ENCODE measurements at regions not wholly inside any gene's neighbourhood (a gene's known extent, or its start where the extent isn't known, plus 50 kb on each side); places are given as distances from the start of the nearest gene placed in this dataset.

GRCh38 chr7:88484551-88484950, 177.9 kb upstream of the STEAP4 start:
- H3K4me3 ChIP-seq, result no peak overlapping the region
- H4K20me1 ChIP-seq, result no peaks in the 10 kb centered on the region
- no peak overlapping the region for H3K9ac ChIP-seq
- H3K27ac ChIP-seq, result no peak overlapping the region
- no peaks in the 10 kb centered on the region for H3K9me3 ChIP-seq
- H3K27me3 ChIP-seq, result no peaks in the 10 kb centered on the region
- H3K4me2 ChIP-seq, result no peak overlapping the region
- no peaks in the 10 kb centered on the region for H3K36me3 ChIP-seq
- TF ChIP-seq Cebpa-rat (IDR thresholded peaks at IDR 0.05), result no peak
- no peaks in the 10 kb centered on the region for H3K4me1 ChIP-seq

- Histone ChIP-seq H3K9me3 (no peaks in the 10 kb centered on the region), H3K36me3 (no peaks in the 10 kb centered on the region), H3K4me2 (no peak overlapping the region), H3K4me3 (no peak overlapping the region), H4K20me1 (no peaks in the 10 kb centered on the region), H3K9ac (no peak overlapping the region), H3K27me3 (no peaks in the 10 kb centered on the region), H3K27ac (no peak overlapping the region), H3K4me1 (no peaks in the 10 kb centered on the region)
- TF ChIP-seq Cebpa-rat (IDR thresholded peaks at IDR 0.05), result no peak
Observed at GRCh38 chr7:88480896-88481295, 174.2 kb upstream of the STEAP4 start.

GRCh38 chr7:88480271-88480670, 173.6 kb upstream of the STEAP4 start:
- H3K4me3 ChIP-seq, result no peak overlapping the region
- H3K4me2 ChIP-seq, result no peak overlapping the region
- TF ChIP-seq Cebpa-rat (IDR thresholded peaks at IDR 0.05), result no peak
- no peaks in the 10 kb centered on the region for H3K27me3 ChIP-seq
- H3K4me1 ChIP-seq, result no peaks in the 10 kb centered on the region
- H4K20me1 ChIP-seq, result no peaks in the 10 kb centered on the region
- H3K9ac ChIP-seq, result no peak overlapping the region
- H3K36me3 ChIP-seq, result no peaks in the 10 kb centered on the region
- H3K27ac ChIP-seq, result no peak overlapping the region
- H3K9me3 ChIP-seq, result no peaks in the 10 kb centered on the region

- Histone ChIP-seq H4K20me1 (no peaks in the 10 kb centered on the region), H3K36me3 (no peaks in the 10 kb centered on the region), H3K4me3 (no peak overlapping the region), H3K9ac (no peak overlapping the region), H3K4me2 (no peak overlapping the region), H3K27ac (no peak overlapping the region), H3K9me3 (no peaks in the 10 kb centered on the region), H3K27me3 (no peaks in the 10 kb centered on the region), H3K4me1 (no peaks in the 10 kb centered on the region)
- TF ChIP-seq Cebpa-rat (IDR thresholded peaks at IDR 0.05), result no peak
Observed at GRCh38 chr7:88477976-88478375, 171.3 kb upstream of the STEAP4 start.

GRCh38 chr7:88465600-88465999, 158.9 kb upstream of the STEAP4 start:
- H3K4me3 ChIP-seq, result no peak overlapping the region
- no peaks in the 10 kb centered on the region for H3K9me3 ChIP-seq
- no peak overlapping the region for H3K27ac ChIP-seq
- H3K27me3 ChIP-seq, result no peaks in the 10 kb centered on the region
- H3K4me1 ChIP-seq, result no peaks in the 10 kb centered on the region
- TF ChIP-seq Cebpa-rat (IDR thresholded peaks at IDR 0.05), result no peak
- H3K36me3 ChIP-seq, result no peaks in the 10 kb centered on the region
- H4K20me1 ChIP-seq, result no peaks in the 10 kb centered on the region
- no peak overlapping the region for H3K9ac ChIP-seq
- no peak overlapping the region for H3K4me2 ChIP-seq

- H3K36me3 ChIP-seq, result no peaks in the 10 kb centered on the region
- H3K9ac ChIP-seq, result no peak overlapping the region
- H4K20me1 ChIP-seq, result no peaks in the 10 kb centered on the region
- no peaks in the 10 kb centered on the region for H3K4me1 ChIP-seq
- H3K27me3 ChIP-seq, result no peaks in the 10 kb centered on the region
- H3K4me3 ChIP-seq, result no peak overlapping the region
- no peaks in the 10 kb centered on the region for H3K9me3 ChIP-seq
- no peak overlapping the region for H3K4me2 ChIP-seq
- TF ChIP-seq Cebpa-rat (IDR thresholded peaks at IDR 0.05), result no peak
- no peak overlapping the region for H3K27ac ChIP-seq
Observed at GRCh38 chr7:88462799-88463198, 156.1 kb upstream of the STEAP4 start.

- H3K27ac ChIP-seq, result no peak overlapping the region
Observed at GRCh38 chr7:88460650-88461049, 154.0 kb upstream of the STEAP4 start.

GRCh38 chr7:88458946-88459345, 152.3 kb upstream of the STEAP4 start:
- H4K20me1 ChIP-seq, result no peaks in the 10 kb centered on the region
- no peaks in the 10 kb centered on the region for H3K36me3 ChIP-seq
- H3K27me3 ChIP-seq, result no peaks in the 10 kb centered on the region
- no peak overlapping the region for H3K4me3 ChIP-seq
- no peak overlapping the region for H3K27ac ChIP-seq
- H3K9me3 ChIP-seq, result no peaks in the 10 kb centered on the region
- TF ChIP-seq Cebpa-rat (IDR thresholded peaks at IDR 0.05), result no peak
- no peaks in the 10 kb centered on the region for H3K4me1 ChIP-seq
- H3K4me2 ChIP-seq, result no peak overlapping the region
- H3K9ac ChIP-seq, result no peak overlapping the region

More at GRCh38 chr7:88460650-88461049, 154.0 kb upstream of the STEAP4 start:
- H3K27me3 ChIP-seq, result no peaks in the 10 kb centered on the region
- no peaks in the 10 kb centered on the region for H3K4me1 ChIP-seq
- H3K4me2 ChIP-seq, result no peak overlapping the region
- no peak for TF ChIP-seq Cebpa-rat (IDR thresholded peaks at IDR 0.05)
- no peak overlapping the region for H3K9ac ChIP-seq
- no peak overlapping the region for H3K4me3 ChIP-seq
- no peaks in the 10 kb centered on the region for H3K9me3 ChIP-seq
- H4K20me1 ChIP-seq, result no peaks in the 10 kb centered on the region
- H3K36me3 ChIP-seq, result no peaks in the 10 kb centered on the region

GRCh38 chr7:88458279-88458678, 151.6 kb upstream of the STEAP4 start:
- Histone ChIP-seq H3K9me3 (no peaks in the 10 kb centered on the region), H3K4me1 (no peaks in the 10 kb centered on the region), H3K9ac (no peak overlapping the region), H3K36me3 (no peaks in the 10 kb centered on the region), H4K20me1 (no peaks in the 10 kb centered on the region), H3K4me3 (no peak overlapping the region), H3K27ac (no peak overlapping the region), H3K27me3 (no peaks in the 10 kb centered on the region), H3K4me2 (no peak overlapping the region)
- TF ChIP-seq Cebpa-rat (IDR thresholded peaks at IDR 0.05), result no peak

- Histone ChIP-seq H3K4me1 (no peaks in the 10 kb centered on the region), H3K9ac (no peak overlapping the region), H3K27ac (no peak overlapping the region), H3K36me3 (no peaks in the 10 kb centered on the region), H3K27me3 (no peaks in the 10 kb centered on the region), H3K4me2 (no peak overlapping the region), H4K20me1 (no peaks in the 10 kb centered on the region), H3K9me3 (no peaks in the 10 kb centered on the region), H3K4me3 (no peak overlapping the region)
- TF ChIP-seq Cebpa-rat (IDR thresholded peaks at IDR 0.05), result no peak
Observed at GRCh38 chr7:88457320-88457719, 150.6 kb upstream of the STEAP4 start.

GRCh38 chr7:88456490-88456889, 149.8 kb upstream of the STEAP4 start:
- Histone ChIP-seq H3K27ac (no peak overlapping the region), H3K4me1 (no peaks in the 10 kb centered on the region), H3K9ac (no peak overlapping the region), H3K27me3 (no peaks in the 10 kb centered on the region), H4K20me1 (no peaks in the 10 kb centered on the region), H3K9me3 (no peaks in the 10 kb centered on the region), H3K4me2 (no peak overlapping the region), H3K4me3 (no peak overlapping the region), H3K36me3 (no peaks in the 10 kb centered on the region)
- TF ChIP-seq Cebpa-rat (IDR thresholded peaks at IDR 0.05), result no peak
